Activated T-cell treated with anti-CD3 and anti-CD28 coated beads, Interleukin-2, amount 50 U/mL, for 48 hours (primary cell): ENCODE measurements at regions not wholly inside any gene's neighbourhood (a gene's known extent, or its start where the extent isn't known, plus 50 kb on each side); places are given as distances from the start of the nearest gene placed in this dataset.

Source experiments
- DNase-seq, 2 experiments: peaks; one replicate each; pipeline ENCODE4 v3.0.0-alpha.2; 2020

DNA sequence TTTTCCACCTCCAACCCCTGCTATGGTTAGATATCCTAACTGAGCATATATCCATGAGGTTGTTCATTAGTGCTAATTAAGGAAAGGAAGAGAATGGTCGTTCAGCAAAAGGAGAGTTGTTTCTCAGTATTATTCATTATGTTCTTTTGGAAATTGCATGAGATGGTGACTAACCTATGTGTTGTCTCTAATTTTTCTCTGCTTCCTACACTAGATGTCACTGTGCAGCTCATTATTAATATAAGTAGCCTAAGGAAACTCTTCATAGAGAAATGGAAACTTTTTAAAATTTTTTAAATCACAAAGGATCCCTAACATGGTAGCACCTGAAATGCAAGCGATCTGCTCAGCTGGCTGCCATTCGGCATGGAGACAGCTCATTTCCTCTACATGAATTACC lies 67.7 kb upstream of the FAM9A start:
- no peak for DNase-seq

DNA sequence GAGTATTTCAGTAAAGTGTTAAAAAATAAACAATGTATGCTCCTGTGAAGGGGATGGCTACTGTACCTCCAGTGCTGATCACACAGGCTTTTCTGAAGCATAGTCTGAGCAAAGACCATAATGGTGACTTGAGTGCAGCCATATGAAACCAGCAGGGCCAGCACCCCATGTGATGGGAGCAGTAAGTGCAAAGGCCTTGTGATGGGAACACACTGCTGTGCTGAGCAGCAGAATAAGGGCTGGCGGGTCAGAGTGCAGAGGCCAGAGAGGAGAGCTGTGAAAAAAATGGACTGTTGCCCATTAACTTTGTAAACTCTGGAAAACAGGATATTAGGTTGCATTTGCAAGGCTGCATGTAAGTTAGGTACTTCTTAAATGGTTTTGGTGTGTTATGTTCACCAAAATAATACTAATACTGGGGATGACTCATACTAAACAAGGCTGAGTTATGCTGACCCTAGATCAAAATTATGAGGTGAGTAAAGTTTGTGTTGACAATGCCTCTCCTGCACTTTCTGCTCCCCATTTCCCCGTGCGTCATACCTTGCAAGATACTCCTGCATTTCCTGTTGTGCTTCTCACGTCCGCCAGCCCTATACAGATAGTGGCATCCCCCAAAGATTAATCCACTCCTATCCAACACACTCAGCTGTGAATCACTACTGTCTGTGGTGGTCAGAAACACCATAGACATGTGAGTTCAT lies 67.0 kb upstream of the FAM9A start:
- no peak for DNase-seq

GRCh38 chrX:8867406-8867805 lies 66.2 kb upstream of the FAM9A start:
- DNase-seq: no peak

- no peak for DNase-seq
Observed at GRCh38 chrX:8864161-8864560, 63.0 kb upstream of the FAM9A start.

GRCh38 chrX:8861908-8862307 lies 60.7 kb upstream of the FAM9A start:
- DNase-seq: no peak

GRCh38 chrX:8851231-8851886 lies 50.2 kb upstream of the FAM9A start:
- DNase-seq: no peak
